Vagina (tissue), 2 donors: ENCODE measurements at regions not wholly inside any gene's neighbourhood (a gene's known extent, or its start where the extent isn't known, plus 50 kb on each side); places are given as distances from the start of the nearest gene placed in this dataset.

Source experiments
- POLR2AphosphoS5 ChIP-seq, 2 donors: sonication (generic); formaldehyde crosslinking; IDR thresholded peaks; one replicate each; pipeline ENCODE4 v1.9.0; 2017; ENCODE audit warnings: antibody characterized with exemption in 2 of 2, mild to moderate bottlenecking in 2 of 2, low read depth in 1 of 2; ENCODE audit not compliant: insufficient read depth in 1 of 2
- TF ChIP-seq, protein P1 (sequence below), 3 experiments: fragments of 450-650 bp in 2 of 3; fragments of 200-600 bp in 1 of 3; sonication (generic) in 1 of 3; IDR thresholded peaks; one replicate each; pipeline ENCODE4 v1.5.1; 2017 to 2019; ENCODE audit warnings: antibody characterized with exemption in 3 of 3, mild to moderate bottlenecking in 2 of 3, moderate library complexity in 2 of 3

DNA sequence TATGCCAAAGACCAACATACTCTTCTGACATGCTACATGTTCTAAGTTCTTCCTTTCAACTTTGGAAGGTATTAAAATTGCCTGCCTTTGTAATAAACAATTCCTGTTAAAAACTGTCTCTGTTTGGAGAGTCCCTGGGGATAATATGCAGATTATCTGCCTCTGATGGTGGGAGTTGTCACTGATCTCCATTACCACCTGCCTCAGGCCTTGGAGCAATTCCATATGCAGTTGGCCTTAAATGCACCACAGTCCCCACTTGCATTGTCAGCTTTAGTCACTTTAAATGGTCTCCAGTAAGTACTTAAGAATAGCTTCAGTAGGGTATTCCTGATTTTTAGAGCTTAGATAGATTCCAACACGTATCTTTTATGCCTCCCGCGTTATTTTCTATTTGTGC lies 121.1 kb upstream of the GOLIM4 start:
- TF ChIP-seq, protein P1, sequence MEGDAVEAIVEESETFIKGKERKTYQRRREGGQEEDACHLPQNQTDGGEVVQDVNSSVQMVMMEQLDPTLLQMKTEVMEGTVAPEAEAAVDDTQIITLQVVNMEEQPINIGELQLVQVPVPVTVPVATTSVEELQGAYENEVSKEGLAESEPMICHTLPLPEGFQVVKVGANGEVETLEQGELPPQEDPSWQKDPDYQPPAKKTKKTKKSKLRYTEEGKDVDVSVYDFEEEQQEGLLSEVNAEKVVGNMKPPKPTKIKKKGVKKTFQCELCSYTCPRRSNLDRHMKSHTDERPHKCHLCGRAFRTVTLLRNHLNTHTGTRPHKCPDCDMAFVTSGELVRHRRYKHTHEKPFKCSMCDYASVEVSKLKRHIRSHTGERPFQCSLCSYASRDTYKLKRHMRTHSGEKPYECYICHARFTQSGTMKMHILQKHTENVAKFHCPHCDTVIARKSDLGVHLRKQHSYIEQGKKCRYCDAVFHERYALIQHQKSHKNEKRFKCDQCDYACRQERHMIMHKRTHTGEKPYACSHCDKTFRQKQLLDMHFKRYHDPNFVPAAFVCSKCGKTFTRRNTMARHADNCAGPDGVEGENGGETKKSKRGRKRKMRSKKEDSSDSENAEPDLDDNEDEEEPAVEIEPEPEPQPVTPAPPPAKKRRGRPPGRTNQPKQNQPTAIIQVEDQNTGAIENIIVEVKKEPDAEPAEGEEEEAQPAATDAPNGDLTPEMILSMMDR (IDR thresholded peaks at IDR 0.05) = no peak
- no peak for TF ChIP-seq POLR2AphosphoS5 (IDR thresholded peaks at IDR 0.05; ENCODE audit: insufficient read depth in 1 of 2, low read depth in 1 of 2)
